ENCODE measurements at regions not wholly inside any gene's neighbourhood (a gene's known extent, or its start where the extent isn't known, plus 50 kb on each side); places are given as distances from the start of the nearest gene placed in this dataset.

GRCh38 chr2:180790891-180791290 lies 189.5 kb upstream of the UBE2E3 start (continued):
- TF ChIP-seq, protein P1, sequence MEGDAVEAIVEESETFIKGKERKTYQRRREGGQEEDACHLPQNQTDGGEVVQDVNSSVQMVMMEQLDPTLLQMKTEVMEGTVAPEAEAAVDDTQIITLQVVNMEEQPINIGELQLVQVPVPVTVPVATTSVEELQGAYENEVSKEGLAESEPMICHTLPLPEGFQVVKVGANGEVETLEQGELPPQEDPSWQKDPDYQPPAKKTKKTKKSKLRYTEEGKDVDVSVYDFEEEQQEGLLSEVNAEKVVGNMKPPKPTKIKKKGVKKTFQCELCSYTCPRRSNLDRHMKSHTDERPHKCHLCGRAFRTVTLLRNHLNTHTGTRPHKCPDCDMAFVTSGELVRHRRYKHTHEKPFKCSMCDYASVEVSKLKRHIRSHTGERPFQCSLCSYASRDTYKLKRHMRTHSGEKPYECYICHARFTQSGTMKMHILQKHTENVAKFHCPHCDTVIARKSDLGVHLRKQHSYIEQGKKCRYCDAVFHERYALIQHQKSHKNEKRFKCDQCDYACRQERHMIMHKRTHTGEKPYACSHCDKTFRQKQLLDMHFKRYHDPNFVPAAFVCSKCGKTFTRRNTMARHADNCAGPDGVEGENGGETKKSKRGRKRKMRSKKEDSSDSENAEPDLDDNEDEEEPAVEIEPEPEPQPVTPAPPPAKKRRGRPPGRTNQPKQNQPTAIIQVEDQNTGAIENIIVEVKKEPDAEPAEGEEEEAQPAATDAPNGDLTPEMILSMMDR (IDR thresholded peaks at IDR 0.05): no peak
- no peak for TF ChIP-seq RXRA (IDR thresholded peaks at IDR 0.05; ENCODE audit: borderline replicate concordance, low read depth)
- no peak for TF ChIP-seq YY1 (IDR thresholded peaks at IDR 0.05; ENCODE audit: low read depth)
- TF ChIP-seq CHD2 (IDR thresholded peaks at IDR 0.05; ENCODE audit: low read length, partially characterized antibody): no peak
- no peak for TF ChIP-seq GATA2 (CRISPR knock-in tag; IDR thresholded peaks at IDR 0.05)
- TF ChIP-seq FOXJ3 (CRISPR knock-in tag; IDR thresholded peaks at IDR 0.05): no peak
- TF ChIP-seq USF2 (IDR thresholded peaks at IDR 0.05; ENCODE audit: borderline replicate concordance, low read depth, low read length): no peak
- no peak for TF ChIP-seq MXI1 (IDR thresholded peaks at IDR 0.05; ENCODE audit: low read depth, low read length)
- TF ChIP-seq GABPA (IDR thresholded peaks at IDR 0.05; ENCODE audit: low read depth): no peak
- TF ChIP-seq NFIC (IDR thresholded peaks at IDR 0.05; ENCODE audit: borderline replicate concordance): no peak
- TF ChIP-seq JUND (IDR thresholded peaks at IDR 0.05): no peak
- TF ChIP-seq USF1 (IDR thresholded peaks at IDR 0.05; ENCODE audit: borderline replicate concordance, low read depth): no peak

DNA sequence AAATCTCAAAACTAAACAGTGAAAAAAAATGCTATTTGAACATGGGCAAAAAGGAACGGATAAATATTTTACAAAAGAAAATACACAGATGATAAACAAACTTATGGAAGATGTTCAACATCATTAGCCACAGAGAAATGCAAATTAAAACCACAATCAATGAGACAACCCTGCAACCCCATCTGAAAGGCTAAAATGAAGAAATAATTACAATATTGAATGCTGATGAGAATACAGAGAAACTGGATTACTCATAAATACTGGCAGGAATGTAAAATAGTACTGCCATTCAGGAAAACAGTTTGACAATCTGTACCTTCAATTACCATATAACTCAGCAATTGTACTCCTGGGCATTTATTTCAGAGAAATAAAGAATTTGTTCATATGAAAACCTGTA lies 193.1 kb upstream of the UBE2E3 start:
- H4K20me1 ChIP-seq (ENCODE audit: insufficient read depth): no peaks in the 10 kb centered on the region
- ChIA-PET POLR2A (no interaction called here), CTCF (no interaction called here)
- H3K27me3 ChIP-seq (ENCODE audit: insufficient read depth): no peaks in the 10 kb centered on the region
- no peak overlapping the region for H3K9ac ChIP-seq
- no peak overlapping the region for H2AFZ ChIP-seq (ENCODE audit: low read depth)
- H3K36me3 ChIP-seq (replicated peaks in 1 of 2; ENCODE audit: control insufficient read depth in 1 of 2, insufficient read depth in 2 of 2, low read length in 1 of 2): no peaks in the 10 kb centered on the region
- WGBS (ENCODE audit: low lambda C conversion rate): 84% methylated on average over 1 of the region's 1 CpG
- H3K4me1 ChIP-seq (ENCODE audit: control insufficient read depth in 1 of 2, insufficient read depth in 2 of 2, low read depth in 1 of 2, low read length in 1 of 2): no peaks in the 10 kb centered on the region; a peak in 1 of 4 replicates
- no peak overlapping the region for H3K4me2 ChIP-seq
- no peaks in the 10 kb centered on the region for H3K9me2 ChIP-seq
- no peak overlapping the region for H3K27ac ChIP-seq (ENCODE audit: low read depth in 2 of 2, low read length in 1 of 2)
- DNase-seq: no peak
- no peak overlapping the region for H3K4me3 ChIP-seq (ENCODE audit: low read depth in 2 of 2, low read length in 1 of 2)
- H3K9me3 ChIP-seq: no peaks in the 10 kb centered on the region
- H3K79me2 ChIP-seq (ENCODE audit: insufficient read depth): no peaks in the 10 kb centered on the region
- TF ChIP-seq EZH2phosphoT487 (IDR thresholded peaks at IDR 0.05; ENCODE audit: borderline replicate concordance, low read depth) (no peak), USF2 (IDR thresholded peaks at IDR 0.05; ENCODE audit: borderline replicate concordance, low read depth, low read length) (no peak), RCOR1 (IDR thresholded peaks at IDR 0.05; ENCODE audit: low read length) (no peak), TEAD4 (IDR thresholded peaks at IDR 0.05; ENCODE audit: borderline replicate concordance, insufficient read depth) (no peak), SMC3 (IDR thresholded peaks at IDR 0.05; ENCODE audit: low read depth, low read length) (no peak), EP300 (IDR thresholded peaks at IDR 0.05; ENCODE audit: borderline replicate concordance in 1 of 2, low read depth in 1 of 2, low read length in 1 of 2) (no peak)
- no peaks in the 10 kb centered on the region for H3F3A ChIP-seq (replicated peaks; ENCODE audit: insufficient read depth)

All from SK-N-SH (cell line).